ENCODE measurements at regions not wholly inside any gene's neighbourhood (a gene's known extent, or its start where the extent isn't known, plus 50 kb on each side); places are given as distances from the start of the nearest gene placed in this dataset.

GRCh38 chr13:105278943-105279381 is 1256.5 kb downstream of the EFNB2 start:
- TF ChIP-seq POLR2A (IDR thresholded peaks at IDR 0.05; ENCODE audit: low read depth, low read length) (no peak), CTCF (conservative IDR thresholded peaks at IDR 0.05; ENCODE audit: low read depth, low read length) (no peak), RAD21 (IDR thresholded peaks at IDR 0.05; ENCODE audit: low read length) (no peak), MAFK (IDR thresholded peaks at IDR 0.05; ENCODE audit: low read depth, low read length) (peak; percentile 93), SMC3 (IDR thresholded peaks at IDR 0.05; ENCODE audit: low read depth, low read length) (no peak), MXI1 (IDR thresholded peaks at IDR 0.05; ENCODE audit: borderline replicate concordance, low read depth, low read length) (no peak), RFX5 (IDR thresholded peaks at IDR 0.05; ENCODE audit: low read depth, low read length) (no peak), MAZ (IDR thresholded peaks at IDR 0.05; ENCODE audit: borderline replicate concordance, low read depth, low read length) (no peak)

All from IMR-90 (cell line).